ENCODE measurements at regions not wholly inside any gene's neighbourhood (a gene's known extent, or its start where the extent isn't known, plus 50 kb on each side); places are given as distances from the start of the nearest gene placed in this dataset.

DNA sequence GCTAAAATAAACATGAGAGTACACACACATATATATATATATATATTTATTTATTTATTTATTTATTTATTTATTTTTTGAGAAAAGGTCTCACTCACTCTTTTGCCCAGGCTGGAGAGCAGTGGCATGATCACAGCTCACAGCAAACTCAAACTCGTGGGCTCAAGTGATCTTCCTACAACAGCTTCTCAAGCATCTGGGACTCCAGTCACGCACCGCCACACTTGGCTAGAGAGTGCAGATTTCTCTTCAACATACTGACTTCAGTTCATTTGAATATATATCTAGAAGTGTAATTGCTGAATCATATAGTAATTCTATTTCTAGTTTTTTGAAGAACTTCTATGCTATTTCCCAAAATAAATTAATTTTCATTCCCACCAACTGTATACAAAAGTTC, 1711.8 kb downstream of the SLITRK5 start (continued):
- TF ChIP-seq, protein P1, sequence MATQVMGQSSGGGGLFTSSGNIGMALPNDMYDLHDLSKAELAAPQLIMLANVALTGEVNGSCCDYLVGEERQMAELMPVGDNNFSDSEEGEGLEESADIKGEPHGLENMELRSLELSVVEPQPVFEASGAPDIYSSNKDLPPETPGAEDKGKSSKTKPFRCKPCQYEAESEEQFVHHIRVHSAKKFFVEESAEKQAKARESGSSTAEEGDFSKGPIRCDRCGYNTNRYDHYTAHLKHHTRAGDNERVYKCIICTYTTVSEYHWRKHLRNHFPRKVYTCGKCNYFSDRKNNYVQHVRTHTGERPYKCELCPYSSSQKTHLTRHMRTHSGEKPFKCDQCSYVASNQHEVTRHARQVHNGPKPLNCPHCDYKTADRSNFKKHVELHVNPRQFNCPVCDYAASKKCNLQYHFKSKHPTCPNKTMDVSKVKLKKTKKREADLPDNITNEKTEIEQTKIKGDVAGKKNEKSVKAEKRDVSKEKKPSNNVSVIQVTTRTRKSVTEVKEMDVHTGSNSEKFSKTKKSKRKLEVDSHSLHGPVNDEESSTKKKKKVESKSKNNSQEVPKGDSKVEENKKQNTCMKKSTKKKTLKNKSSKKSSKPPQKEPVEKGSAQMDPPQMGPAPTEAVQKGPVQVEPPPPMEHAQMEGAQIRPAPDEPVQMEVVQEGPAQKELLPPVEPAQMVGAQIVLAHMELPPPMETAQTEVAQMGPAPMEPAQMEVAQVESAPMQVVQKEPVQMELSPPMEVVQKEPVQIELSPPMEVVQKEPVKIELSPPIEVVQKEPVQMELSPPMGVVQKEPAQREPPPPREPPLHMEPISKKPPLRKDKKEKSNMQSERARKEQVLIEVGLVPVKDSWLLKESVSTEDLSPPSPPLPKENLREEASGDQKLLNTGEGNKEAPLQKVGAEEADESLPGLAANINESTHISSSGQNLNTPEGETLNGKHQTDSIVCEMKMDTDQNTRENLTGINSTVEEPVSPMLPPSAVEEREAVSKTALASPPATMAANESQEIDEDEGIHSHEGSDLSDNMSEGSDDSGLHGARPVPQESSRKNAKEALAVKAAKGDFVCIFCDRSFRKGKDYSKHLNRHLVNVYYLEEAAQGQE (IDR thresholded peaks at IDR 0.05) = no peak
- TF ChIP-seq, protein P2, sequence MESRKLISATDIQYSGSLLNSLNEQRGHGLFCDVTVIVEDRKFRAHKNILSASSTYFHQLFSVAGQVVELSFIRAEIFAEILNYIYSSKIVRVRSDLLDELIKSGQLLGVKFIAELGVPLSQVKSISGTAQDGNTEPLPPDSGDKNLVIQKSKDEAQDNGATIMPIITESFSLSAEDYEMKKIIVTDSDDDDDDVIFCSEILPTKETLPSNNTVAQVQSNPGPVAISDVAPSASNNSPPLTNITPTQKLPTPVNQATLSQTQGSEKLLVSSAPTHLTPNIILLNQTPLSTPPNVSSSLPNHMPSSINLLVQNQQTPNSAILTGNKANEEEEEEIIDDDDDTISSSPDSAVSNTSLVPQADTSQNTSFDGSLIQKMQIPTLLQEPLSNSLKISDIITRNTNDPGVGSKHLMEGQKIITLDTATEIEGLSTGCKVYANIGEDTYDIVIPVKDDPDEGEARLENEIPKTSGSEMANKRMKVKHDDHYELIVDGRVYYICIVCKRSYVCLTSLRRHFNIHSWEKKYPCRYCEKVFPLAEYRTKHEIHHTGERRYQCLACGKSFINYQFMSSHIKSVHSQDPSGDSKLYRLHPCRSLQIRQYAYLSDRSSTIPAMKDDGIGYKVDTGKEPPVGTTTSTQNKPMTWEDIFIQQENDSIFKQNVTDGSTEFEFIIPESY (IDR thresholded peaks at IDR 0.05) = no peak
- no peak for TF ChIP-seq TAF1 (conservative IDR thresholded peaks at IDR 0.05)
- TF ChIP-seq, protein P3, sequence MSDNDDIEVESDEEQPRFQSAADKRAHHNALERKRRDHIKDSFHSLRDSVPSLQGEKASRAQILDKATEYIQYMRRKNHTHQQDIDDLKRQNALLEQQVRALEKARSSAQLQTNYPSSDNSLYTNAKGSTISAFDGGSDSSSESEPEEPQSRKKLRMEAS (IDR thresholded peaks at IDR 0.05) = no peak

DNA sequence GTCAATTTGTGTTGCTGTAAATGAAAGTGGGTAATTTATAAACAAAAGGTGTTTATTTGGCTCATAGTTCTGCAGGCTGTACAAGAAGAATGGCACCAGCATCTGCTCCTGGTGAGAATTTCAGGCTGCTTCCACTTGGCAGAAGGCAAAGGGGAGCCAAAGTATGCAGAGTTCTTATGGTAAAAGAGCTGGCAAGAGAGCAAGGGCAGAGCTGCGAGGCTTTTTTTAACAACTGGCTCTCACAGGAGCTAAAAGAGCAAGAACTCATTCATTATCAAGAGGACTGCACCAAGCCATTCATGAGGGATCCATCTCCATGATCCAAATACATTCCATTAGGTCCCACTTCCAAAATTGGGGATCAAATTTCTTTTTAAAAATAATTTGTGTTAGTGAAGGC, 1712.7 kb downstream of the SLITRK5 start:
- Histone ChIP-seq H3K9me3 (ENCODE audit: control insufficient read depth in 4 of 4, low read length in 3 of 4) (peaks cover 0 to 5% (median 0%) of the 10 kb centered on the region in 4 donors), H3K9ac (ENCODE audit: low read depth in 1 of 2, low read length in 2 of 2) (no peak overlapping the region), H3K4me3 (ENCODE audit: low read depth in 1 of 3, low read length in 3 of 3) (no peak overlapping the region), H3K4me1 (ENCODE audit: control insufficient read depth in 4 of 4, insufficient read depth in 4 of 4, low read length in 3 of 4) (no peaks in the 10 kb centered on the region), H3K27ac (ENCODE audit: low read depth in 1 of 2, low read length in 2 of 2) (no peak overlapping the region), H3K27me3 (ENCODE audit: control insufficient read depth in 4 of 4, insufficient read depth in 4 of 4, low read length in 3 of 4) (no peaks in the 10 kb centered on the region), H3K36me3 (ENCODE audit: control insufficient read depth in 4 of 4, insufficient read depth in 3 of 4, low read depth in 1 of 4, low read length in 3 of 4) (no peaks in the 10 kb centered on the region)
- no peak for TF ChIP-seq JUND (IDR thresholded peaks at IDR 0.05)
- TF ChIP-seq SP1 (IDR thresholded peaks at IDR 0.05) = no peak
- no peak for TF ChIP-seq HNF4G (IDR thresholded peaks at IDR 0.05)
- no peak for TF ChIP-seq HNF4A (conservative IDR thresholded peaks at IDR 0.05)
- TF ChIP-seq, protein P2 (IDR thresholded peaks at IDR 0.05) = no peak
- no peak for TF ChIP-seq TAF1 (conservative IDR thresholded peaks at IDR 0.05)
- no peak for TF ChIP-seq EGR1 (IDR thresholded peaks at IDR 0.05; ENCODE audit: low read depth in 2 of 2)
- TF ChIP-seq, protein P3 (IDR thresholded peaks at IDR 0.05) = no peak
- TF ChIP-seq, protein P1 (IDR thresholded peaks at IDR 0.05) = no peak
- no peak for TF ChIP-seq RAD21 (IDR thresholded peaks at IDR 0.05)
- no peak for TF ChIP-seq GABPA (IDR thresholded peaks at IDR 0.05 in 1 of 2, conservative IDR thresholded peaks at IDR 0.05 in 1 of 2)
- TF ChIP-seq RXRA (IDR thresholded peaks at IDR 0.05) = no peak
- WGBS = 76% methylated on average over 1 of the region's 1 CpG
- no peak for DNase-seq (ENCODE audit: low spot score)

Data from liver (tissue), 7 donors.